ENCODE measurements at regions not wholly inside any gene's neighbourhood (a gene's known extent, or its start where the extent isn't known, plus 50 kb on each side); places are given as distances from the start of the nearest gene placed in this dataset.

- intact Hi-C loops (cut with micrococcal nuclease; ENCODE audit: unreplicated experiment): no loop called here
- BruUV-seq (replicated peaks): no TSS peak
- CTCF ChIA-PET: no interaction called here
- H3K4me3 ChIP-seq (ENCODE audit: low read depth, low read length, poor library complexity, severe bottlenecking): no peak overlapping the region
- TF ChIP-seq EZH2 (IDR thresholded peaks at IDR 0.05; ENCODE audit: borderline replicate concordance, low read depth, low read length, poor library complexity, severe bottlenecking): no peak
- no peak for TF ChIP-seq CTCF (conservative IDR thresholded peaks at IDR 0.05; ENCODE audit: low read depth, low read length)
- no peaks in the 10 kb centered on the region for H3K27me3 ChIP-seq (replicated peaks; ENCODE audit: insufficient read depth, low read depth, low read length, poor library complexity)
- POLR2A ChIA-PET (ENCODE audit: low non-redundant PET): no interaction called here
- no peak for DNase-seq (ENCODE audit: low spot score)
- no peaks in the 10 kb centered on the region for H3K36me3 ChIP-seq (ENCODE audit: insufficient read depth, low read length, poor library complexity, severe bottlenecking)
- H3K4me1 ChIP-seq (ENCODE audit: insufficient read depth, low read length, poor library complexity, severe bottlenecking): no peaks in the 10 kb centered on the region
- H3K27ac ChIP-seq (ENCODE audit: low read depth, low read length, poor library complexity, severe bottlenecking): no peak overlapping the region
- H3K9me3 ChIP-seq (ENCODE audit: low read depth, low read length, poor library complexity, severe bottlenecking): no peaks in the 10 kb centered on the region
Measured at GRCh38 chr2:18345848-18346247, 214.6 kb downstream of the RDH14 start.

GRCh38 chr2:18342901-18343300 is 217.6 kb downstream of the RDH14 start:
- peaks cover 13% of the 10 kb centered on the region for H3K4me1 ChIP-seq (ENCODE audit: insufficient read depth, low read length, poor library complexity, severe bottlenecking)
- DNase-seq (ENCODE audit: low spot score): no peak
- no peaks in the 10 kb centered on the region for H3K27me3 ChIP-seq (replicated peaks; ENCODE audit: insufficient read depth, low read depth, low read length, poor library complexity)
- CTCF ChIA-PET: no interaction called here
- TF ChIP-seq EZH2 (IDR thresholded peaks at IDR 0.05; ENCODE audit: borderline replicate concordance, low read depth, low read length, poor library complexity, severe bottlenecking) (no peak), CTCF (conservative IDR thresholded peaks at IDR 0.05; ENCODE audit: low read depth, low read length) (no peak)
- no peak overlapping the region for H3K27ac ChIP-seq (ENCODE audit: low read depth, low read length, poor library complexity, severe bottlenecking)
- H3K4me3 ChIP-seq (ENCODE audit: low read depth, low read length, poor library complexity, severe bottlenecking): no peak overlapping the region
- no TSS peak for BruUV-seq (replicated peaks)
- no peaks in the 10 kb centered on the region for H3K9me3 ChIP-seq (ENCODE audit: low read depth, low read length, poor library complexity, severe bottlenecking)
- no peaks in the 10 kb centered on the region for H3K36me3 ChIP-seq (ENCODE audit: insufficient read depth, low read length, poor library complexity, severe bottlenecking)
- POLR2A ChIA-PET (ENCODE audit: low non-redundant PET): no interaction called here
- intact Hi-C loops (cut with micrococcal nuclease; ENCODE audit: unreplicated experiment): no loop called here

GRCh38 chr2:18339326-18339725 is 221.1 kb downstream of the RDH14 start:
- ChIA-PET CTCF (no interaction called here), POLR2A (ENCODE audit: low non-redundant PET) (no interaction called here)
- H3K27me3 ChIP-seq (replicated peaks; ENCODE audit: insufficient read depth, low read depth, low read length, poor library complexity): no peaks in the 10 kb centered on the region
- no peak overlapping the region for H3K4me3 ChIP-seq (ENCODE audit: low read depth, low read length, poor library complexity, severe bottlenecking)
- TF ChIP-seq CTCF (conservative IDR thresholded peaks at IDR 0.05; ENCODE audit: low read depth, low read length) (no peak), EZH2 (IDR thresholded peaks at IDR 0.05; ENCODE audit: borderline replicate concordance, low read depth, low read length, poor library complexity, severe bottlenecking) (no peak)
- intact Hi-C loops (cut with micrococcal nuclease; ENCODE audit: unreplicated experiment): no loop called here
- peak overlapping the region; percentile 31 for H3K27ac ChIP-seq (ENCODE audit: low read depth, low read length, poor library complexity, severe bottlenecking)
- DNase-seq (ENCODE audit: low spot score): peak; percentile 23
- H3K4me1 ChIP-seq (ENCODE audit: insufficient read depth, low read length, poor library complexity, severe bottlenecking): peaks cover 25% of the 10 kb centered on the region
- no peaks in the 10 kb centered on the region for H3K9me3 ChIP-seq (ENCODE audit: low read depth, low read length, poor library complexity, severe bottlenecking)
- H3K36me3 ChIP-seq (ENCODE audit: insufficient read depth, low read length, poor library complexity, severe bottlenecking): no peaks in the 10 kb centered on the region
- no TSS peak for BruUV-seq (replicated peaks)

All from A673 (cell line).